Aorta (tissue), 5 donors: ENCODE measurements at regions not wholly inside any gene's neighbourhood (a gene's known extent, or its start where the extent isn't known, plus 50 kb on each side); places are given as distances from the start of the nearest gene placed in this dataset.
"Not testable (repeated sequence)": the region's sequence is repeated elsewhere in the genome, so short reads cannot be mapped to it uniquely, and the experiment has no call there.

Experiments used
- ATAC-seq: fragments of 200-7000 bp; cut with Tn5 transposase; one replicate; pipeline ENCODE4 v1.9.1; 2022; ENCODE audit warnings: moderate library complexity; ENCODE audit not compliant: low FRiP score
- DNase-seq, 2 donors: peaks; one replicate each; pipeline ENCODE4 v3.0.0-alpha.2; 2020
- H3K27ac ChIP-seq, 2 donors: one replicate each; pipeline ENCODE4 v1.5.1; 2013; ENCODE audit warnings: low read length in 2 of 2, mild to moderate bottlenecking in 2 of 2, moderate library complexity in 2 of 2, control low read depth in 1 of 2, inconsistent platforms in 1 of 2, low read depth in 1 of 2
- H3K27me3 ChIP-seq, 2 donors: one replicate each; pipeline ENCODE4 v1.6.1; 2013; ENCODE audit warnings: control low read depth in 1 of 2, low read length in 1 of 2, mild to moderate bottlenecking in 1 of 2, moderate library complexity in 1 of 2; ENCODE audit not compliant: insufficient read depth in 2 of 2, control insufficient read depth in 1 of 2
- H3K36me3 ChIP-seq, 2 donors: one replicate each; pipeline ENCODE4 v1.6.1; 2013; ENCODE audit warnings: control low read depth in 1 of 2, low read length in 1 of 2, mild to moderate bottlenecking in 1 of 2; ENCODE audit not compliant: insufficient read depth in 2 of 2, control insufficient read depth in 1 of 2
- H3K4me1 ChIP-seq, 2 donors: one replicate each; pipeline ENCODE4 v1.6.1; 2013; ENCODE audit warnings: low read length in 2 of 2, control low read depth in 1 of 2, mild to moderate bottlenecking in 1 of 2, moderate library complexity in 1 of 2; ENCODE audit not compliant: insufficient read depth in 2 of 2, control insufficient read depth in 1 of 2
- H3K4me3 ChIP-seq, 2 donors: one replicate each; pipeline ENCODE4 v1.5.1; 2013; ENCODE audit warnings: low read length in 2 of 2, control low read depth in 1 of 2, mild to moderate bottlenecking in 1 of 2
- H3K9me3 ChIP-seq: one replicate; pipeline ENCODE4 v1.6.1; 2013; ENCODE audit warnings: mild to moderate bottlenecking, low read length; ENCODE audit not compliant: control insufficient read depth
- WGBS, 2 donors: extraction: QIAGEN DNeasy Blood & Tissue Kit; methylation state at CpG; one replicate each; pipeline ENCODE4 v1.1.7; 2013; 5-methylcytosine and 5-hydroxymethylcytosine counted together
- intact Hi-C, 2 donors: fragments of 100-400 bp; cut with DNase I; formaldehyde crosslinking; loops; one replicate each; pipeline versions ENCODE4 v1.14.2 to v1.15.0; 2022
- donor health status: healthy with polysubstance abuse.
- donor health status: Bipolar disorder and iron deficiency.
- donor health status: DM: no; HTN: no; CAD: no.
- donor health status: DM: no; HTN: no; CAD: no.
- donor health status: DM: yes; HTN: yes; CAD: no.

- intact Hi-C loops = no loop called here
- ATAC-seq = no peak
- 6 to 8% methylated on average over 1 of the region's 1 CpG for WGBS, 2 donors
Measured at GRCh38 chr2:176784633-176785200, 427.9 kb upstream of the HNRNPA3 start.

GRCh38 chr2:176789751-176790150 lies 422.8 kb upstream of the HNRNPA3 start:
- no peak for DNase-seq
- intact Hi-C loops = no loop called here
- ATAC-seq = no peak

More at GRCh38 chr2:176784633-176785200, 427.9 kb upstream of the HNRNPA3 start:
- H3K27ac ChIP-seq = no peak overlapping the region
- H3K27me3 ChIP-seq = no peaks in the 10 kb centered on the region
- no peaks in the 10 kb centered on the region for H3K9me3 ChIP-seq
- H3K36me3 ChIP-seq = no peaks in the 10 kb centered on the region
- DNase-seq = no peak
- H3K4me3 ChIP-seq = no peak overlapping the region
- H3K4me1 ChIP-seq = peaks cover 0 to 3% of the 10 kb centered on the region in 2 donors

GRCh38 chr2:176790468-176790867 lies 422.1 kb upstream of the HNRNPA3 start:
- no peaks in the 10 kb centered on the region for H3K27me3 ChIP-seq
- 92 to 94% methylated on average over 3 of the region's 3 CpGs for WGBS, 2 donors
- DNase-seq (no peak), ATAC-seq (no peak)
- H3K36me3 ChIP-seq = no peaks in the 10 kb centered on the region
- intact Hi-C loops = no loop called here
- no peaks in the 10 kb centered on the region for H3K4me1 ChIP-seq
- H3K27ac ChIP-seq = no peak overlapping the region
- H3K9me3 ChIP-seq = no peaks in the 10 kb centered on the region
- H3K4me3 ChIP-seq = no peak overlapping the region

More at GRCh38 chr2:176789751-176790150, 422.8 kb upstream of the HNRNPA3 start:
- Histone ChIP-seq H3K9me3 (no peaks in the 10 kb centered on the region), H3K4me3 (no peak overlapping the region), H3K4me1 (peaks cover 0 to 1% of the 10 kb centered on the region in 2 donors), H3K27me3 (no peaks in the 10 kb centered on the region), H3K36me3 (no peaks in the 10 kb centered on the region), H3K27ac (no peak overlapping the region)
- WGBS, 2 donors = 39 to 46% methylated on average over 1 of the region's 1 CpG

- Histone ChIP-seq H3K27me3 (no peaks in the 10 kb centered on the region), H3K27ac (no peak overlapping the region), H3K36me3 (no peaks in the 10 kb centered on the region), H3K4me3 (no peak overlapping the region), H3K4me1 (no peaks in the 10 kb centered on the region), H3K9me3 (no peaks in the 10 kb centered on the region)
- ATAC-seq = no peak
- WGBS, 2 donors = 66 to 85% methylated on average over 6 of the region's 6 CpGs
- intact Hi-C loops = no loop called here
- DNase-seq = no peak
Measured at GRCh38 chr2:176793792-176794191, 418.8 kb upstream of the HNRNPA3 start.

GRCh38 chr2:176794392-176794791 lies 418.2 kb upstream of the HNRNPA3 start:
- Histone ChIP-seq H3K27me3 (no peaks in the 10 kb centered on the region), H3K4me3 (no peak overlapping the region), H3K36me3 (no peaks in the 10 kb centered on the region), H3K9me3 (no peaks in the 10 kb centered on the region), H3K27ac (no peak overlapping the region), H3K4me1 (no peaks in the 10 kb centered on the region)
- DNase-seq (no peak), ATAC-seq (no peak)
- intact Hi-C loops = no loop called here
- WGBS, 2 donors = 93 to 100% methylated on average over 1 of the region's 1 CpG

GRCh38 chr2:176795823-176796222 lies 416.8 kb upstream of the HNRNPA3 start:
- 88 to 89% methylated on average over 2 of the region's 2 CpGs for WGBS, 2 donors
- no peaks in the 10 kb centered on the region for H3K9me3 ChIP-seq
- ATAC-seq (no peak), DNase-seq (no peak)
- intact Hi-C loops = no loop called here
- no peak overlapping the region for H3K4me3 ChIP-seq
- H3K27me3 ChIP-seq = no peaks in the 10 kb centered on the region
- no peak overlapping the region for H3K27ac ChIP-seq
- no peaks in the 10 kb centered on the region for H3K36me3 ChIP-seq
- no peaks in the 10 kb centered on the region for H3K4me1 ChIP-seq

GRCh38 chr2:176796677-176797076 lies 415.9 kb upstream of the HNRNPA3 start:
- intact Hi-C loops, H3K27ac ChIP-seq, DNase-seq, ATAC-seq, H3K27me3 ChIP-seq, H3K4me1 ChIP-seq, H3K4me3 ChIP-seq, H3K36me3 ChIP-seq, H3K9me3 ChIP-seq: not testable (repeated sequence)
- 84 to 85% methylated on average over 12 of the region's 13 CpGs for WGBS, 2 donors

- no peak for DNase-seq
- no peak for ATAC-seq
- no peak overlapping the region for H3K4me3 ChIP-seq
- WGBS, 2 donors = 20 to 21% methylated on average over 2 of the region's 2 CpGs
- H3K27me3 ChIP-seq = no peaks in the 10 kb centered on the region
- no peaks in the 10 kb centered on the region for H3K4me1 ChIP-seq
- no peaks in the 10 kb centered on the region for H3K36me3 ChIP-seq
- intact Hi-C loops = no loop called here
- no peak overlapping the region for H3K27ac ChIP-seq
- H3K9me3 ChIP-seq = no peaks in the 10 kb centered on the region
Measured at GRCh38 chr2:176804392-176804791, 408.2 kb upstream of the HNRNPA3 start.

GRCh38 chr2:176805345-176805744 lies 407.2 kb upstream of the HNRNPA3 start:
- Histone ChIP-seq H3K36me3 (no peaks in the 10 kb centered on the region), H3K4me3 (no peak overlapping the region), H3K27me3 (no peaks in the 10 kb centered on the region), H3K27ac (no peak overlapping the region), H3K4me1 (no peaks in the 10 kb centered on the region), H3K9me3 (no peaks in the 10 kb centered on the region)
- intact Hi-C loops = no loop called here
- no peak for DNase-seq
- ATAC-seq = no peak
